Cardiac fibroblast (primary cell): ENCODE measurements at regions not wholly inside any gene's neighbourhood (a gene's known extent, or its start where the extent isn't known, plus 50 kb on each side); places are given as distances from the start of the nearest gene placed in this dataset.

Experiments
- DNase-seq, 2 donors: peaks; one replicate each; pipeline versions ENCODE4 v3.0.0 to v3.0.0-alpha.2; 2010; ENCODE audit warnings: low read depth in 2 of 2
- H3K4me3 ChIP-seq, 2 donors: replicated peaks in 1 of 2; 1 replicate in 1 of 2; 2 replicates in 1 of 2; pipeline ENCODE4 v1.5.1; 2011; ENCODE audit warnings: low read depth in 2 of 2, low read length in 2 of 2, mild to moderate bottlenecking in 2 of 2, moderate library complexity in 1 of 2
- TF ChIP-seq, protein P1 (sequence below): IDR thresholded peaks from one replicate; pipeline ENCODE4 v1.5.1; 2011; ENCODE audit warnings: low read depth, mild to moderate bottlenecking, low read length, inconsistent platforms

DNA sequence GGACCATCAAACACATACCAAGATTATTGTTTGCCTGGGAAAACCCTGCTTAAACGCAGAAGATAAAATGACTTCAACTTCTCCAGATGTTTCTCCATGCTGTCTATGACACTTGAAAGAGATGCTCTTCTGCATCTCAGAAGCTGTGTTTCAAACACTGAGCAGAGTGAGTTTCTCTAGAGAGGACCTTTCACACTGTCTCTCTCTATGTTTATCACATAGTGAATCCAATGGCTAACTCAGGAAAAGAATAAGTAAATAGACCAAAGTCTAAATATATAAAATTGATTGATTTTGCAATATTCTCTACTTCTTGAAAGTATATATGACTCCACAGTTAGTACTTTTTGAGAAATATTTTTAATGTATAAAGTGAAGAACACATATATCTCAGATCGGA is 325.6 kb upstream of the USP15 start:
- TF ChIP-seq, protein P1, sequence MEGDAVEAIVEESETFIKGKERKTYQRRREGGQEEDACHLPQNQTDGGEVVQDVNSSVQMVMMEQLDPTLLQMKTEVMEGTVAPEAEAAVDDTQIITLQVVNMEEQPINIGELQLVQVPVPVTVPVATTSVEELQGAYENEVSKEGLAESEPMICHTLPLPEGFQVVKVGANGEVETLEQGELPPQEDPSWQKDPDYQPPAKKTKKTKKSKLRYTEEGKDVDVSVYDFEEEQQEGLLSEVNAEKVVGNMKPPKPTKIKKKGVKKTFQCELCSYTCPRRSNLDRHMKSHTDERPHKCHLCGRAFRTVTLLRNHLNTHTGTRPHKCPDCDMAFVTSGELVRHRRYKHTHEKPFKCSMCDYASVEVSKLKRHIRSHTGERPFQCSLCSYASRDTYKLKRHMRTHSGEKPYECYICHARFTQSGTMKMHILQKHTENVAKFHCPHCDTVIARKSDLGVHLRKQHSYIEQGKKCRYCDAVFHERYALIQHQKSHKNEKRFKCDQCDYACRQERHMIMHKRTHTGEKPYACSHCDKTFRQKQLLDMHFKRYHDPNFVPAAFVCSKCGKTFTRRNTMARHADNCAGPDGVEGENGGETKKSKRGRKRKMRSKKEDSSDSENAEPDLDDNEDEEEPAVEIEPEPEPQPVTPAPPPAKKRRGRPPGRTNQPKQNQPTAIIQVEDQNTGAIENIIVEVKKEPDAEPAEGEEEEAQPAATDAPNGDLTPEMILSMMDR, result no peak
- H3K4me3 ChIP-seq, result no peak overlapping the region
- DNase-seq, result no peak

- TF ChIP-seq, protein P1, result no peak
- DNase-seq, result no peak
- H3K4me3 ChIP-seq, result no peak overlapping the region
These were observed 320.2 kb upstream of the USP15 start for GRCh38 chr12:61939977-61940376.

GRCh38 chr12:61956545-61956944 is 303.7 kb upstream of the USP15 start:
- no peak for DNase-seq
- TF ChIP-seq, protein P1, result no peak
- no peak overlapping the region for H3K4me3 ChIP-seq

- DNase-seq, result no peak
- H3K4me3 ChIP-seq, result no peak overlapping the region
- TF ChIP-seq, protein P1, result no peak
These were observed 285.7 kb upstream of the USP15 start for GRCh38 chr12:61974461-61974860.

- TF ChIP-seq, protein P1, result no peak
- no peak overlapping the region for H3K4me3 ChIP-seq
- no peak for DNase-seq
These were observed 274.4 kb upstream of the USP15 start for GRCh38 chr12:61985830-61986229.

GRCh38 chr12:61987173-61987572 is 273.0 kb upstream of the USP15 start:
- H3K4me3 ChIP-seq, result no peak overlapping the region
- TF ChIP-seq, protein P1, result no peak
- DNase-seq, result no peak

- TF ChIP-seq, protein P1, result no peak
These were observed 268.5 kb upstream of the USP15 start for GRCh38 chr12:61991661-61992060.

More at GRCh38 chr12:61991661-61992060, 268.5 kb upstream of the USP15 start:
- H3K4me3 ChIP-seq, result no peak overlapping the region
- no peak for DNase-seq
